ENCODE measurements at regions not wholly inside any gene's neighbourhood (a gene's known extent, or its start where the extent isn't known, plus 50 kb on each side); places are given as distances from the start of the nearest gene placed in this dataset.

GRCh38 chr5:133905424-133905823, 63.0 kb downstream of the C5orf15 start:
- no peak for DNase-seq

DNA sequence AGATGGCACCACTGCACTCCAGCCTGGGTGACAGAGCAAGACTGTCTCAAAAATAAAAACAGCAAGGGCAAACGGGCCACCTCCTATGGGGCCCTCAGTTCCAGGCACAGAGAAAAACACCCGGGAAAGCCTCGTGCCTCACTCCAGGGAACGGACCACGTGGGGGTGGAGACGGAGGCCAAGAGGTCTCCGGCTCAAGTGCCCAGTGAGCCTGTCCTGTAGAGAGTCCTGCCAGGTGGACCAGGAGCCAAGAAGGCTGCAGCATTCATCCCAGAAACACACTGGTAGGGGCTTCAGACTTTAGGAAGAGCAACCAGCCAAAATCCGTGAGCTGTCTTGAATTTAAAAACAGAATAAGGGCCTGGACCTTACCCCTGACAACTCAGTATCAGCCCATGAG, 63.8 kb downstream of the C5orf15 start:
- no peak for DNase-seq

DNA sequence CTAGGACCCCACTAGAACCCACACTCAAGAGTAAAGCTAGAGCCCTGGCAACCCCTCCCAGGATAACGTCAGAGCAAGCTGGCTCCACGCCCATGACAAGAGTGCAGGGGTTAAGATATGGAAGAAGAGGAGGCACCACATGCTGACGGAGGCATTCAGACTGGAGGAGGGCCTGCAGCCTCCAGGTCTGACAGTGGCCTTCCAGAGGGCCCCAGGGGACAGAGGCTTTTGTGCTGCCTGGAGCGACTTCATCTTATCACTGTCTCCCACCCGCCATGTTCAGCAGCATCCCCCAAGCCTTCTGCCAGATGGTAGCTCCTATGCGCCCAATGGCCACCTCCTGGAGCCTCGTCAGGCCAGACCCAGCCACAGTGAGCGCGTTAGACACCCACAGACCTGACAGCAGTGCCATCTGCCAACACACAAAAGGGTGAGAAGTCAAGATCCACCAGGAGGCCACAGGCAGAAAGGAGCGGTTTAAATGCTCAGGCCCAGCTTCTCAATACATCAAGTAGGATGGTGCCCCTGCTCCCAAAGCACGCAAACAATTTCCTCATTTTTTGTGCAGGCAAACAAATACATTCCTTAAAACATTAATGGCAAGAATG, 65.8 kb downstream of the C5orf15 start:
- no peak for DNase-seq

DNA sequence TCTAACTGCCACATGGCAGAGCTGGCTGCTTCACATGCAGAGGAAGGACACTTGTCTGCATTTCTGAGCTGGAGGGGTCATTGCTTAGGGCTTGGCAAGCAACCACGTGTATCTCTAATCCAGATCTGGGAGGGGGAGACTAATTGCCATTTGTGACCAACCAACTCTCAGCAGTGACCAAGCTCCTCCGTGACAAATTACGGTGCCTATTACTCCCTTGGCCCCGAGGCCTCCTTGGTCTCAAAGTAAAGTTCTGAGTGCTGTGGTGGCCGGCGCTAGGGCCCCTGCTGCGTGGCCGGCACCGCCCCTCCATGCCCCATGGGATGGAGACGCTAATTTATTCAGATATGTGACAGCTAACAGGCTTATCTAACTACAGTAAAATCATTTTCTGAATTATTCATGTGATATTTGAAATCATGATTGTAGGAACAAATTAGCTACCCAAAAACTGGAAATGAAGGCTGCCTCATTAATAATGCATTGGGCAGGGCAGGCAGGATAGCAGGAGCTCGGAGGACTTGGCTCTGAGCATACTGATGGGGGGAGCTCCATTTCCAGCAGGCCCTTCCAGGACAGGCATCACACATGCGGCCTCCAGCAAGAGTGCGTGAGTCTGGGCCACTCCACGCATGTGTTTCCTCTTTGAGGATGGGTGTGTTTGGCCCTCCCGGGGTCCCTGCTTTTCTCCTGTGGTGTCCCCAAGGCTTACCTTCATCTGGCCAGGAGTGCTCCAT, 67.7 kb downstream of the C5orf15 start:
- DNase-seq: no peak

DNA sequence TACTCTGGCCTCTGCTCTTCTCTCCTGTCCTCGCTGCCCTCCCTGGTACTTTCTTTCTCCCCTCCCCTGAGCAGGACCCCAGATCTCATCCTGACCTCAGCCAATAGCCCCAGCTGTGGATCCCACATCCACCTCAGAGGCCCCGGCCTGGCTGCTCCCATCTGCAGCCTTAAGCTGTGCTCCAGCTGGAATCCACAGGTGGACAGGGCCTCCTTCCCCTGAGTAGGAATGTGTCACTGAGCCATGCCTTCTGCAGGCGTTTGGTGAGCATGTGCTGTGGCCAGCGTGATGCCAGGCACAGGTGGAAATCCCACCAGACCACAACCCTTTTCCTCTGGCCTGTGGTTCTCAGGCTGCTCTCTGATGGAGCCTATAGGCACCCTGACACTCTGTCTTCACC, 68.9 kb downstream of the C5orf15 start:
- DNase-seq: no peak

DNA sequence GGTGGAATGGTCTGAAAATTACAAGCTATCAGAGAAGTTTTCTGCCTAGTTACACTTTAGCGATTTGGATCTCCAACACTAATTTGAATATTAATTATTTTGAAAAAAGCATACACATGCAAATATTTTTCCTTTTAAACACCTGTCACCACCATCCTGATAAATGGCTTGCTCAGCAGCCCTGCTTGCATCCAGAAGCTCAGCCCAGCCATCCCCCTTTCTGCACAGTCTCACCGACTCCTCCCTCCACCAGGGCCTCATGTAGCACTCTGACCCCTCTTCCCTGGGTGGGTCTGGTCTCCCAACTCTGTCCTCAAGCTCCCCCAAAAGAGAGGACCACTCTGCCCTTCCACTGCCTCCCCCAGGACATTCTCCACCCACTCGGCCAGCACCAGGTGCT, 70.0 kb downstream of the C5orf15 start:
- DNase-seq: no peak

GRCh38 chr5:133897431-133897830, 71.0 kb downstream of the C5orf15 start:
- DNase-seq: no peak

DNA sequence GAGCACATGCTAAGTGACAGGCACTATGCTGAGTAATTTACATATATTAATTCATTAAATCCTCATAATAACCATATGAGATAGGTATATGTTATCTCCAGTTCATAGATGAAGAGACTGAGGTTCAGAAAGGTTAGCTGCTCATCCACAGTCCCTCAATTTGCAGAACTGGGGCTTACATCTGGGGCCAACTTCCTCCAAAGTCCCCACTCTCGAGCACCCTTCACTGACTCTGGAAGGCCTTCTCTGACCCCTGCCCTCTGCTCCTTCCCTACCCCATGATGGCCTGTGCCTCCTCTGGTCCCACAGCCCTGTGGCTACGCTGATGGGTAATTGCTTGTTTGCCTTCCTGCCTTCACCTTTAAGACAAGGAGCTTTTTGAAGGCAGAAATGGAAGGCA, 71.6 kb downstream of the C5orf15 start:
- DNase-seq: no peak

- no peak for DNase-seq
Observed at GRCh38 chr5:133895979-133896845, 72.2 kb downstream of the C5orf15 start.

GRCh38 chr5:133894143-133894542, 74.3 kb downstream of the C5orf15 start:
- no peak for DNase-seq

DNA sequence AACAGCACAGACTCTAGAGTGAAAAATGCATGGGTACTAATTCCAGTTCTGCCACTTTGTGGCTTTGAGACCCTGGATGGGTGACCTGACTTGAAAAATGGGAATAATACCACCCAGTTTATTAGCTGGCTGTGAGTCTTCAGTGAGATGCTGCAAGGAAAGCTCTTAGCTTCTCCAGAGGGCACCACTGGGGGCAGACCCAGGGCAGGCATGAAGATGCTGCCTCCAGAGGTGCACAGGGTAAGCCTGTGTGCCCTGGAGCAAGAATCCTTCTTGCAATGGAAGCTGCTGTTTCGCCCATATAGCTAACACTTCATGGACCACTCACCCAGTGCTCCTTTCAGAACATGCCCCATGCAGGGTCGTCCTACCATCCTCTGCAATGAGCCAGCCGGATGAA, 75.7 kb downstream of the C5orf15 start:
- DNase-seq: no peak

- no peak for DNase-seq
Observed at GRCh38 chr5:133892306-133892705, 76.1 kb downstream of the C5orf15 start.

GRCh38 chr5:133891390-133891789, 77.0 kb downstream of the C5orf15 start:
- DNase-seq: no peak

DNA sequence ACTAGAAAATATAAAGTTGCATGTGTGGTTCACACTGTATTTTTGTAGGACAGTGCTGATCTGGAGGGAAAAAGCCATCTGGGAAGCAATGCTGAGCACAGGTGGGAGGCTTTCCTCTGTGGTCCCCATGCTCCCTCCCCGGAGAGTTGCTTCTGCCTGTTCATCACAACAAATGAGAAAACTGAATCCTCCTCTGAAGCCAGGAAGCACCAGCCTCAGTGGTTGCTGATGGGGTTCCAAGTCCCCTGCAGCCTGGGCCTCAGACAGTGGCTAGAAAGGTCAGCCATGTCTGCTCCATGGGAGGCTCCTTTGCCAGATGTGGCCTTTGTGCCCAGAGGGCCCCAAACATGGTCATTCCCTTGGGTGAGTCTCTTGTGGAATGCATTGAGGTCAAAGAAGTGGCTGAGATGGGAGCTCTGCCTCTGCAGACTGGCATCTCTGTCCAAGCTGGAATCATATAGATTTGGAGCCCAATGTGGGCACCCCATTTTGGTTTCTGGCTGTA, 77.6 kb downstream of the C5orf15 start:
- no peak for DNase-seq

DNA sequence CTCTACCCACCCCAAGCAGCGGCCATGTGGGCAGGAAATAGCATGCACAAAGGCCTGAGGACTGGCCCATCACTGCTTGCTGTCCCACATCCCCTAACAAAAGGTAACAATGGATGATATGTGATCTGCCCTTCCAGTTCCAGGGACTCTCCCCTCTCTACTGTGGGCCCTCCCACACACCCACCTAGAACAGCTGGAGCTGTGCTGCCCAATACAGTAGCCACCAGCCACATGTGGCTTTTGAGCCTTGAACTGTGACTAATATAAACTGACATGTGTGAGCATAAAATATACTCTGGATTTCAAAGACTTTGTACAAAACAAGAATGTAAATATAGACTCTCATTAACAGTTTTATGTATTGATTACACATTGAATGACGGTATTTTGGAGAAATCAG, 78.1 kb downstream of the C5orf15 start:
- DNase-seq: no peak

- no peak for DNase-seq
Observed at GRCh38 chr5:133889271-133889905, 79.0 kb downstream of the C5orf15 start.

DNA sequence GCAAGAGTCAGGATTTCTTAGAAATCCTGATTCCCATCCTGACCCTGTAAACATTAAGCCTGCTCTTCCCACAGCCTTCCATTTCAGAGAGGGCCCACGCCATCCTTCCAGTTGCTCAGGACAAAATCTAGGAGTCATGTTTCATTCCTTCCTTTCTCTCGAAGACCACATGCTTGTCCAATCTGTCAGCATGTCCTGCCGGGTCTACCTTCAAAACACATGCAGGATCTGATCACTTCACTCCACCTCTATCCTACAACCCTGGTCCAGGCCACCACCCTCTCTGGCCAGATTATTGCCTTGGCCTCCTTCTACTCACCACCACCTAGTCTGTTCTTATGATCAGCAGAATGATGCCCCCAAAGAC, 79.8 kb downstream of the C5orf15 start:
- DNase-seq: no peak

DNA sequence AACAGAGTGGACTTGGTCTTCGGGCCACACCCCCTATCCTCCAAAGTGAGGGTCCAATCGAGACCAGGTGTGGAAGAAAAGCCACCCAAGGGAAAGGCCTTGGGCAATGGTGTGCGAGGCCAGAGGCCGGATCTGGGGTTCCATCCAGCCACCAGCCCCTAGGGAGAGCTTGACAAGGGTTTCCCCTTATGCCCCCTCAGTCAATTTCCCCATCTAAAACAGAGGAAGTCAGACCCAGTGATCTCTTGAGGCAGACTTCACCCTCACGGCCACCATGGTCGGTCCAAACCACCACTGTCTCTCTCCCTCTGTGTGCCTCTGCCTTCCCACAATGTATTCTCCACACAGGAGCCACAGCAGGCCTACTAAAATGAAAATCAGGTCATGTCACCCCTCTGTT, 82.9 kb downstream of the C5orf15 start:
- DNase-seq: no peak

- no peak for DNase-seq
Observed at GRCh38 chr5:133884569-133885311, 83.7 kb downstream of the C5orf15 start.

- no peak for DNase-seq
Observed at GRCh38 chr5:133883916-133884315, 84.5 kb downstream of the C5orf15 start.

DNA sequence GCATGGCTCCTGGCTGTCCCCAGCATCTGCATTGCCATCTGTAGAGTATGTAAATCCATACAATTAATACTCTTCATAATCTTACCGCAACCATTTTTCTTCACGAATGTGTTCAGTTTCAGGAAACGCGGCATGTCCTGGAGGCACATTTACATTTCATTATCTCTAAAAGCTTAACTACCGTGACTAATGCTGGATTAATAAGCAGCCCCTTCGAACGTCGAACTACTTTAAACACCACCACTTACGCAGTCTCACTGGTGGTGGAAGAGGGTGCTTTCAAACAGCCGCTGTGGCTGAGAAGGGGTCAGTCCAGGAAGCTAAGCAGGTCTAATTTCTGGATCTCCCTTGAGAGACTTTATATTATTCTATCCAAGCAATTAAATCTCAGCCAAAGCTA, 85.6 kb downstream of the C5orf15 start:
- no peak for DNase-seq

DNA sequence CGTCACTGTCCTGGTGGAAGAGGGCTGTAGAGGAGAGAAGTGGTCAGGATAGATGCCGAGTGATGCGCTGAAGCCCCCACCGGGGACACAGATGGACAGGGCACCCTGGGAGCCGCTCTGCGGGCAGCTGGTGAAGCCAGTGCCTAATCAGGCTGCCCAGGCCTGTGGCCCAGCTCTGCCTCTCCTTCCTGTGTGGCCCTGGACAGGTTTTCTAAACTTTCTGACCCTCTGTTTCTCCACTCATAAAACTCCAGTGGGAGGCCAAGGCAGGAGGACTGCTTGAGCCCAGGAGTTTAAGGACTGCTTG, 86.1 kb downstream of the C5orf15 start:
- no peak for DNase-seq
